ENCODE measurements at regions not wholly inside any gene's neighbourhood (a gene's known extent, or its start where the extent isn't known, plus 50 kb on each side); places are given as distances from the start of the nearest gene placed in this dataset.
"Not testable (repeated sequence)": the region's sequence is repeated elsewhere in the genome, so short reads cannot be mapped to it uniquely, and the experiment has no call there.

DNA sequence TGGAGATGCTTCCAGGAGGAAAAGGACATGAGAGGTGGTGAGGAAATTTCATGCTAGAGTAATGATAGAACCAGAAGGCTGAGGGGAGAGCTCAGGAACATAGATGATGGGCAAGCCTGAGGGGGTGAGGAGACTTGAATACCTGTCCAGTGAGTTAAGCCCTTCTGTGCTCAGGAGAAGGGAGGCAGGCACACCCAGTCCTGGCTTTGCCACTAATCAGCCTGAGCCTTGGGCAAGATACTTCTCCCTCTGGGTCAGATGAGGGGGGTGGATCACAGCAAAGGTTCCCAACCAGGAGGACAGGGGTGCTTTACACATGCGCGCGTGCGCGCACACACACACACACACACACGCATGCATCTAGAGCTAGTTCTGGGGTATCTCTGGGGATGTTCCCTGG is 60.5 kb upstream of the KCNK12 start:
- ATAC-seq (no peak), DNase-seq (ENCODE audit: missing footprints) (no peak)
- intact Hi-C loops (cut with DNase I): no loop called here

DNA sequence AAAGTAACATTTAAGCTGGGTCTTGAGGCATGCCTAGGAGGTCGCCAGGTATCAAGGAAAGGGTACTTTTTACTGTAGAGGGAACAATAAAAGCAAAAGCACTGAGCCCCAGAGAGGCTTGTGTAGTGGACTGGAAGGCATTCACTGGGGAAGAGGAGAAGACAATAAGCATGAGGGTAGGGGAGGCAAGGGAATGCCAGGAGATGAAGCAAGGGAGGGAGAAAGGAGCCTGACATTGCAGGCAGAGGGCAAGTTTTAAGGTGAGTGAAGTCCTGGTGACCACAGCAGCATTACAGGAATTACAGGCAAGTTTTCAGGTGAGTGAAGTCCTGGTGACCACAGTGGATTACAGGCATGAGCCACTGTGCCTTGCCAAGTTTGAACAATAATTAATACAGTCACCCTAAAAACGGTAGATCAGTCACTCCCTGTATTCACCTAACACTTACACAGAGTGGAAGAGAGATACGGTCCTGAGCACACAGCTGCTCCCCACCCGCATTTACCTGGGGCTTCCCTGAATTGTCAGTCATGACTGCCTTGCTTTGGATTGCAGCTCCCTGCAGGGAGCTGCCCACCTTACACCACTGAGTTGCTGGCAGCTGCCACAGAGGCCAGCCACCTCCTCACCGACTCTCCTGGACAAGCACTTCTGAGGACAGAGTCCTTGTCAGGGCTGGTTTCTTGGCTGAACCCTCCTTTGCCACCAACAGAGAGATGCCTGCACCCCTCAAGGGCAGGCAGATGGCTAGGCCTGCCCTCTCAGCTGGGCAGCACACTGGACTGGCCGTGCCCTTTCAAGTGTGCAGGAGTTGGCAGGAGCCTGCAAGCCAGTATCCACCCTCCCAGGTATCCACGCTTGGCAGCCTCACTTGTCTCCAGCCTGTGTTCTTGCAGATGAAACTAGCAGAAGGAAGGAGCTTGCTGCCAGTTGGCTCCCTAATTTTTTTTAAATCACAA is 59.0 kb upstream of the KCNK12 start:
- intact Hi-C loops (cut with DNase I): no loop called here
- ATAC-seq (no peak), DNase-seq (ENCODE audit: missing footprints) (no peak)

DNA sequence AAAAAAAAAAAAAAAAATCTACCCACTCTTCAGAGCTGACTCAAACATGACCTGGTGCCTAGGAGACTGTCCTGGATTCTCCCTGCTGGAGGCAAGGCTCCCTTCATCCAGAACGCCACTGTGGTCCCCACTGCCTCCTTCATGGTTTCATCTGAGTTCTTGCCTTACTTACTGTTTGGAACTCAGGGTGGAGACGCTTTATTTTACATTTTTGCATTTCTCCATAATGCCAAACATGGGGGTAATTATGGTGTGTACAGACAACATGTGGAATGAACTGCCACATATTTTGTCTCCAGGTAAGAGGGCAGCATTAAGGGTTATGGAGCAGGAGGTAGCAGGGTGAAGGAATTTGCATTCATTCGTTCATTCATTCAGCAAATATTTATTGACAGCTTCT is 58.1 kb upstream of the KCNK12 start:
- intact Hi-C loops (cut with DNase I): no loop called here
- ATAC-seq: no peak
- DNase-seq (ENCODE audit: missing footprints): no peak

DNA sequence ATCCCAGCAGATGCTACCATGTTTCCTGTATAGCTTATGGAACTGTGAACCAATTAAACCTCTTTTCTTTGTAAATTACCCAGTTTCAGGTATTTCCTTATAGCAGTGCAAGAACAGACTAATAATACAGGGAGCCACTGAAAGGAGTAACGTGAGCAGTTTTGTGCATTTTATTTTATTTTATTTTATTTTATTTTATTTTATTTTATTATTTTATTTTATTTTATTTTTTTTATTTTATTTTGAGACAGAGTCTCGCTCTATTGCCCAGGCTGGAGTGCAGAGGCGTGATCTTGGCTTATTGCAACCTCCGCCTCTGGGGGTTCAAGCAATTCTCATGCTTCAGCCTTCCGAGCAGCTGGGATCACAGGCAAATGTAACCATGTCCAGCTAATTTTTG is 55.9 kb upstream of the KCNK12 start:
- intact Hi-C loops (cut with DNase I): no loop called here
- ATAC-seq: no peak
- DNase-seq (ENCODE audit: missing footprints): no peak

DNA sequence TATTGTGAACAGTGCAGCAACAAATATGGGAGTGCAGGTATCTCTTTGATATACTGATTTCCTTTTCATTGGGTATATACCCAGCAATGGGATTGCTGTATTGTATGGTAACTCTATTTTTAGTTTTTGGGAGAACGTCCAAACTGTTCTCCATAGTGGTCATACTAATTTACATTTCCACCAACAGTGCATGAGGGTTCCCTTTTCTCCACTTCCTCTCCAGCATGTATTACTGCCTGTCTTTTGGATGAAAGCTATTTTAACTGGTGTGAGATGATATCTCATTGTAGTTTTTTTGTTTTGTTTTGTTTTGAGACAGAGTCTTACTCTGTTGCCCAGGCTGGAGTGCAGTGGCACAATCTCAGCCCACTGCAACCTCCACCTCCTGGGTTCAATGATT is 52.4 kb upstream of the KCNK12 start:
- intact Hi-C loops (cut with DNase I); ATAC-seq: not testable (repeated sequence)

DNA sequence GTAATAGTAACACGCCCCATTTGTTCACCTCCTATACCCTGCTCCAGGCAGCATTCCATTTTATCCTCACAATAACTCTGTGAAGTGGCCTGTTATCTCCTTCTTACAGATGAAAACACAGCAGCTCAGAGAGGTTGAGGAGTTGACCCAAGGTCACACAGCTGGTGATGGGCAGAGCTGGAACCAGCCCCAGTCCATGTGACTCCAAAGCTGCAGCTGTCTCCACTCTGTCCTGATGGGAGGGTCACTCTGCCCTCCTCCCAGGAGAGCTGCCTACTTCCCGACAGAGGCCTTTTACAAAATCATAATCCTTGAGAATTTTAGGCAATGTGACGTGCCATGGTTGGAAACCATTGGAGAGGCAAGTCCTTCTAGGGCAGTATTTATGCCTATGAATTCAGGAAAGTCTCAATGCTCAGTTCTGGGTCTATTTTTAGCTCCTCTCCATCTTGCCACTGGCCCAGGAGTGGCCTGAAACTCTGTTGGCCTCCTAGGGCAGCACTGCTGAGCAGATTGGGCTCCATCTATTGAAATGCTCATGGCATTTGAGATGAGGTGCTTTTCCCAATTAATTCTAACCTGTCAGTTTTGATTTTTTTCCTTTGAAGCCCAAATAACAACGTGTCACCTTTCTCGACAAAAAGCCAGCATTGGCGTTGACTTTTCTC is 50.1 kb upstream of the KCNK12 start:
- no peak for ATAC-seq
- intact Hi-C loops (cut with DNase I): no loop called here

More for the DNA sequence above, 52.4 kb upstream of the KCNK12 start:
- DNase-seq (ENCODE audit: missing footprints): not testable (repeated sequence)

More for the DNA sequence above, 50.1 kb upstream of the KCNK12 start:
- DNase-seq (ENCODE audit: missing footprints): no peak
